GM18505 (cell line): ENCODE measurements at regions not wholly inside any gene's neighbourhood (a gene's known extent, or its start where the extent isn't known, plus 50 kb on each side); places are given as distances from the start of the nearest gene placed in this dataset.

Source experiments
- ATAC-seq: cut with Tn5 transposase; IDR thresholded peaks from one replicate; pipeline ENCODE4 v1.9.1; 2021; ENCODE audit not compliant: unreplicated experiment
- POLR2A ChIP-seq: IDR thresholded peaks from 4 replicates; pipeline ENCODE4 v1.6.1; 2011; ENCODE audit warnings: borderline replicate concordance; ENCODE audit not compliant: insufficient read depth, insufficient read length; ENCODE audit errors: extremely low read depth

DNA sequence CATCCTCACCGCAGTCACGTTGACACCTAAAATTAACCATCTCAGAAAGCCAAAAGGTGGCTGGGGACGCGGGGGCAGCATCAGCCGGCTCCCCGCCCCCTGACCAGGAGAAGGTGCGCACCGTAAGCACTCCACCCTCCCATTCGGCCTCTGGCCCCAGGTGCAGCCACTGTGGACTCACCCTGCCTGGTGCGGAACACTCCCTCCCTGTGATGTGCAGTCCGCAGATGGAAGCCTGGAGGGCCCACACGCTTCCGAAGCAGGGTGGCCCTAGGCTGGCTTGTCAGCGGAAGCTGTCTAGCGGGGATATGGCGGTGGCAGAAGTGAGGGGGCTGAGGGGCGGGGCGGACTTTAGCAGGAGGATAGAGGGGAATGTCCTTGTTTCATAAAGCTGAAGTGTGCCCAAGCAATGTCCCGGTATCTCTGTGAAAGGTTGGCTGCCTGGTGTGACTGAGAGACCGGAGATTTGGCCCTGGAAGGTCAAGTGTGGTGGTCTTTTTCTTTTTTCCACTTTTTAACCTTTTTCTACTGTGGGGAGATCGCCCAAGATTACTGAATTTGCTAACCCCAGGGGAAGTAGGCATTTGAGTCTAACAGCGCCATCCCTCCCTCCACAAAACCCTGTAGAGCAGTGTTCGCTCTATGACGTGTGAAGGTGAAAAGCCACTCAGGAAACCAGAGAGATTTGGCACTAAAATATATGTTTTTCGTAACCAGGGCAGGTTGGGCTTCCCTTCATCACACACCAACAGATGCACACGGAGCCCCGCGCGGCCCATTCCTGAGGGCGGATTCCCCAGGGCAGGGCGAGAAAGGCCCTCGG lies 74.7 kb downstream of the CXCL12 start:
- TF ChIP-seq POLR2A, result no peak
- ATAC-seq, result no peak

GRCh38 chr10:44309361-44309760 lies 75.5 kb downstream of the CXCL12 start:
- no peak for TF ChIP-seq POLR2A
- ATAC-seq, result no peak

DNA sequence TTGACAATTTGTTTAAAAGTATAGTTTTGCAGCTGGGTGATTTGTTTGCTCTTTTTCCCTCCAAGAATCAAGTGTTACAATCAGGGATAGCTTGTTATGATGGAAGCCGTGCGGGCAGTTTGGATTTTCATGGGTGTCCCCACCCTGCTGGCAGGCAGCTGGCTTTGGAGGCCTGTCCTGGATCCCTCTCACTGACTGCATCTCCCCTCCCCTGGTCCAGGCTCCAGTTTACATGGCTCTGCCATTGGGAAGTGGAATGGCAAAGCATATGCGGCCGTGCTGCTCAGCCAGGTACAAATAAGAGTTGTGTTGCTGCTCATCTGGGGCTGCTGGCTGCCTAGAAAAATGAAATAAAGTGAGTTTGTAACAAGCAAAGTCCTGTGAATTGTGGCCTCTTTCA lies 76.0 kb downstream of the CXCL12 start:
- TF ChIP-seq POLR2A, result no peak
- no peak for ATAC-seq

DNA sequence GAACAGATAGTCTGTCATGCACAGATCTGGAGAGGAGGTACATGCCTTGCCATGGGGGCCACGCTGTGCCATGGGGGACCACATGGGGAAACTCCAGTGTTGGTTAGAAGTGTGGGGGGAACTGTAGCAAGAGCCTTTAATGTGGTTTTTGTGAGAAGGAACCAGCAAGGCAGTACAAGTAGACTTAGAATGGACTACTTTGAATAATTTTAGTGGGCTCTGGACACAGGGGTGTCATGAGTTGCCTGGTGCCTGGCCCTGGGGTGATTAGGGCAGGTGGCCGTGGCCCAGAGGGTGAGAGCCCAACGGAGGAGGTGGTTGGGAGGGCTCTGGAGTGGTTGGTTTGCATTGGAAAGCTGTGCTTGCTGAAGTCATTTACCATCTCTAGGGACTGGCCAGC lies 77.2 kb downstream of the CXCL12 start:
- ATAC-seq, result no peak
- no peak for TF ChIP-seq POLR2A

DNA sequence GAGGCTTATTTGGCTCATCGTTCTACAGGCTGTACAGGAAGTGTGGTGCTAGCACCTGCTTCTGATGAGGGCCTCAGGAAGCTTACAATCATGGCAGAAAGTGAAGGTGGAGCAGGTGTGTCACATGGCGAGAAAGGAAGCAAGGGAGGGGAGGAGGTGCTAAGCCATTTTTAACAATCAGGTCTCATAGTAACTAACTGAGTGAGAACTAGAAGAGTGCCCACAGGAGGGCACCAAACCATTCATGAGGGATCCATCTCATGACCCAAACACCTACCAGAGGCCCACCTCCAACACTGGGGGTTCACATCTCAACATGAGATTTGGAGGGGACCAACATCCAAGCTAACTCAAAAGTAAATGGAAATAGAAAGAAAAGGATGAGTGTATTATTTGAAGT lies 78.1 kb downstream of the CXCL12 start:
- no peak for TF ChIP-seq POLR2A
- no peak for ATAC-seq

DNA sequence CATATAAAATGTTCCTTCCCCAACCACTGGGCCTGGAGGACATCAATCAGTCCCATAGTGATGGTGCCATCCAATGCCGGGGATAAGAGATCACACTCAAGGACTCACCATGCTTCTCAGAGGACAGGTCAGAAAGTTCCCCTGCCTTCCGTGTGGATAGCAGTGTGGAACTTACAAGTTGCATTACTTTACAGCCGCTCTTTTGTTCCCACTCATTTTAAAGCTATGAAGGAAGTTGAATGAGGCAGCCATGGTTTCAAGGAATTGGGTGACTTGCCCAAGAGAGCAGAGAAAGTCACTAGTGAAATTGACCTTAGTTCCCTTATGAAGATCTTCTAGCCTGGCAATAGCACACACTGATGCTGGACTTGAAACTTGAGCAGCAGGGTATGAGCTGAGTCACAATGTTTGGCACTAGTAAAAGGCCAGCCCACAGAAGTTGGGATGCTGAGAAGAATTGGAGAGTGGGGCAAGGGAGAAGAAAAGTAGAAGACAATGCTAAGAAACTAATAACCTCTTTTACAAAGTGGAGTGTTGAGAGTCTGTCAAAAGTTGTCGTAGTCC lies 78.7 kb downstream of the CXCL12 start:
- TF ChIP-seq POLR2A, result no peak
- no peak for ATAC-seq

- TF ChIP-seq POLR2A, result no peak
- ATAC-seq, result no peak
These were observed 83.0 kb downstream of the CXCL12 start for GRCh38 chr10:44301781-44302355.

DNA sequence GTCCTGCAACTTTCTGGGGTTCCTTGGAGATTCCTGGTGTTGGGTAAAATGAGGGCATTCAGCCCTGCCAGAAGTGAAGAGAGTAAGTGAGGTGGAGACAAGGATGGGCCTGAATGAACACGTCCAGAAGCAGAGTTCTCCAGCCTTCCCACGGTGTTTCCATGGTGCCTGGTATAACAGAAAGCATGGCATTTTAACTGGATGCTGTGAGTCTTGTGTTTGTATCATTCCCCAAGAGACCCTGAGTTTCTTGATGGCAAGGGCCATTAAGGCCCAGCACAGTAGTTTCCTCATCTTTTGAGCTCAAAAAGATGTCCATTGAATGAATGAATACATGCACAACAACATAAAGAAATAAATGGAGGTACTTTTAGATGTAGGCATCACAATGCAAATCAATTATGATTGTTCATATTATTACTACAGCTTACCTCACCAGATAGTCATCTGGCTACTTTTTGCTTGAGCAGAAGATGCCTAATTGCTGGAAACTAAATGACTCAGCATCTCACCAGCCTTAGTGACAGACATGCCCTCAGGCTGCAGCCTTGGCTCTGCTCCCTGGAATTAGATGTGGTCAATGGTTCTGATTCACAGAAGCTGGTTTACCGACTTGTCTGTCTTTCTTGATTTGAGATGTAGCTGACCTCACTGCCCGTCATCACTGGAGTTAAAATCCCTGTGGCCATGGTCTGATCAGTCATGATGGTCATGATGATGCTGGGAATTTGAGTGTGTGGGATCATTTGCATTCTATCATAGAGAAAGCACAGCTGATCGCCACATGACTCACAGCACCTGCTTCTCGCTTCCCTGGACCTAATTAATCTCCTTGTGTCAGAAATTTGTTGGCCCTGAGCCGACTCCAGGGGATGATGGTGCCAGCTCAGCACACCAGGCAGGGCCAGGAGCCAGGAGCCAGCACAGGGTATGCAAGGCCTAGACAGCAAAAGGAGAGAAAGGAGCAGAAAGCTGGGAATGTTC lies 83.9 kb downstream of the CXCL12 start:
- ATAC-seq, result peak; percentile 91
- no peak for TF ChIP-seq POLR2A

DNA sequence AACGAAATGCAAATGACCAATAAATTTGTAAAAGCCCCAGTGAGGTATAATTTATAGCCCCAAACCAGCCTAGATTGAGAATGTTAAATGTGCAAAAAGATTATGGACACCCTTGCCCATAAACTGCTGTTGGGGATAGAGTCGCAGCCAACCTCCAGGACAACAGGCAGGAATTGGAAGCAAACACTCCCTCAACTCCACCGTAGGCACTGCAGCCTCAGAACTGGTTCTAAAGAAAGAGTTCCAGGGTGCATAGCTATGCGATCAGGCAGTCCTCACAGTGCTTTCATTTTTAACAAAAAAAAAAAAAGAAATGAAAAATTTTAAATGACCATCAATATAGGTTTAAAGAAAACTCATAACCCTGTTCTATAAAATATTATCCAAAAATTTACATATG lies 86.2 kb downstream of the CXCL12 start:
- no peak for TF ChIP-seq POLR2A
- ATAC-seq, result no peak

DNA sequence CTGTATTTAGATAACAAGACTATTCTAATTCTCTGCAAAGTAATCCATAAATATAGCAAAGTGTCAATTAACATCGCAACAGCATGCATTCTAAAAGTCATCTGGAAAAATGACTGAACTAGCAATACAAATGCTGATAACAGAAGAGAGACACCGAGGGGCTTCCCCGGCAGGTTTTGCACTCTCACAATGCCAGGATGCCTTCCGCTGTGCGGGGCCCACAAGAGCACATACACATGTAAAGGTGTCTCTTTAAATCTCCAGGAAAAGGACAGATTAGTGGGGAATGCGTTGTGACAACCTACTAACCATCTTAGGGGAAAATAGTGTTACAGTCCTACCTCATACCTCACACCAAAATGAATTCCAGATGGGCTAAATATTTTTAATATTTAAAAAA lies 86.9 kb downstream of the CXCL12 start:
- no peak for ATAC-seq
- TF ChIP-seq POLR2A, result no peak

DNA sequence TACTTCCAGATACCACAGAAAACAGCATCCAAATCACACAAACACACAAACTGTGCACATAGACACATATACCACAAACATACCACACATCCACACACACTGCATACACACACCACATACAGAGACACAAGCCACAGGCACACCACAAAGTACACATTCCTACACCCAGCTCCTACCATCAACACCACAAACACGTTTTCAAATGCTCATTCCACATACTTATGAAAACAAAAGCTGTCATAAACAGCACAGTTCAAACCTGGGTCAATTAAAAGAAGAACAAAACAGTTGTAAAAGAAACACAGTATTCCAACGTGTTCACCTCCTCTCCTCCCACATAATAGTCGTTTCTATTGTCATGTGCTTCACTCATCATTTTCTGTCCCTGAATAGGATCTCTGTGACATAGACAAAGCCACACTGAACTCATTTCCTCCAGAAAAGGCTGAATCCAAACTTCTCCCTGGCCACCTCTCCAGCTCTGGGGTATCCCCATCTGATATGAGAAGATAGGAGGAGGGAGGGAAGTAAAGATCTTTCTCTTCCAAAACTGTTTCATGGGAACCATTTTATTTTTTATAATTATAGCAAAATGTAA lies 89.2 kb downstream of the CXCL12 start:
- no peak for TF ChIP-seq POLR2A
- no peak for ATAC-seq

GRCh38 chr10:44294726-44295412 lies 90.0 kb downstream of the CXCL12 start:
- no peak for TF ChIP-seq POLR2A
- no peak for ATAC-seq
